ENCODE measurements at regions not wholly inside any gene's neighbourhood (a gene's known extent, or its start where the extent isn't known, plus 50 kb on each side); places are given as distances from the start of the nearest gene placed in this dataset.
A peak's percentile ranks its signal among the peaks of the same experiment; 100 is the strongest.

GRCh38 chr7:81161451-81162075 lies 242.7 kb upstream of the SEMA3C start:
- dilution Hi-C loops (cut with MboI; ENCODE audit: extremely low pct_ligation_motif_present, low sequenced_read_pairs) = no loop called here
- Histone ChIP-seq H3K9ac (ENCODE audit: control insufficient read depth, extremely low read depth, insufficient read depth, low read length) (no peak overlapping the region), H4K20me1 (ENCODE audit: control insufficient read depth, extremely low read depth, insufficient read depth, low read length) (no peaks in the 10 kb centered on the region), H3K27me3 (ENCODE audit: control insufficient read depth, extremely low read depth, insufficient read depth, low read length) (no peaks in the 10 kb centered on the region), H3K9me1 (ENCODE audit: control insufficient read depth, extremely low read depth, insufficient read depth, low read length) (no peaks in the 10 kb centered on the region), H3K9me3 (ENCODE audit: control insufficient read depth, low read depth, low read length) (no peaks in the 10 kb centered on the region), H3K27ac (ENCODE audit: control insufficient read depth, insufficient read depth, low read length) (no peak overlapping the region), H3K4me1 (ENCODE audit: control insufficient read depth, extremely low read depth, insufficient read depth, low read length) (no peaks in the 10 kb centered on the region), H3K79me2 (ENCODE audit: control insufficient read depth, insufficient read depth, low read length) (no peaks in the 10 kb centered on the region), H3K4me3 (ENCODE audit: control insufficient read depth in 2 of 3, extremely low read depth in 1 of 3, insufficient read depth in 2 of 3, low read depth in 1 of 3, low read length in 3 of 3) (no peak overlapping the region), H3K4me2 (ENCODE audit: control insufficient read depth, extremely low read depth, insufficient read depth, low read depth, low read length) (no peak overlapping the region), H3K36me3 (ENCODE audit: control insufficient read depth in 2 of 2, extremely low read depth in 1 of 2, insufficient read depth in 2 of 2, low read length in 2 of 2) (no peaks in the 10 kb centered on the region), H2AFZ (ENCODE audit: control insufficient read depth, low read length) (no peak overlapping the region)
- no peak for TF ChIP-seq CTCF (optimal IDR thresholded peaks at IDR 0.05 in 1 of 3, IDR thresholded peaks at IDR 0.05 in 1 of 3, conservative IDR thresholded peaks at IDR 0.05 in 1 of 3; ENCODE audit: extremely low read depth in 1 of 3, insufficient read depth in 2 of 3, low read length in 3 of 3)
- TF ChIP-seq EZH2 (IDR thresholded peaks at IDR 0.05; ENCODE audit: low read length) = no peak
- peak; percentile 65 for FAIRE-seq
- DNase-seq (ENCODE audit: low read depth, low spot score) = no peak

DNA sequence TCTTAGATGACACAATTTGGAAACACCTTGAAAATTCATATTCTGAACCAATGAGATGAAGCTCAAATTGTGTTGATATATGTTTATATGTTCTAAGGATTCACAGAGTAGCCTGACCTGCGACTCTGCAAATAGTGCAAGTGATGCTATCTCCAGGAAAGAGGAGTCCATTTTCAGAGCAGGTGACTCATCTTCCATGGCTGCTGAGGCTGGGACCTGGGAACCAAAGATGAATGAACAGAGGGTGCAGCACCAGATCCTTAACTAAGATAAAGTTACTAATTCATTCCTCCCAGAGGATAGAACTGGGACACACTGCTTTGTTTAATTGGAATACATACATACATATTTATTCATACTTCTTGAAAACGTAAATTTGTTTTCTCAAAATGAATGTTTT lies 240.6 kb upstream of the SEMA3C start:
- H4K20me1 ChIP-seq (ENCODE audit: control insufficient read depth, extremely low read depth, insufficient read depth, low read length) = no peaks in the 10 kb centered on the region
- no peak overlapping the region for H3K27ac ChIP-seq (ENCODE audit: control insufficient read depth, insufficient read depth, low read length)
- no peaks in the 10 kb centered on the region for H3K79me2 ChIP-seq (ENCODE audit: control insufficient read depth, insufficient read depth, low read length)
- FAIRE-seq (no peak), DNase-seq (ENCODE audit: low read depth, low spot score) (no peak)
- no peak overlapping the region for H3K9ac ChIP-seq (ENCODE audit: control insufficient read depth, extremely low read depth, insufficient read depth, low read length)
- H3K4me1 ChIP-seq (ENCODE audit: control insufficient read depth, extremely low read depth, insufficient read depth, low read length) = no peaks in the 10 kb centered on the region
- TF ChIP-seq EZH2 (IDR thresholded peaks at IDR 0.05; ENCODE audit: low read length) (no peak), CTCF (optimal IDR thresholded peaks at IDR 0.05 in 1 of 3, IDR thresholded peaks at IDR 0.05 in 1 of 3, conservative IDR thresholded peaks at IDR 0.05 in 1 of 3; ENCODE audit: extremely low read depth in 1 of 3, insufficient read depth in 2 of 3, low read length in 3 of 3) (no peak)
- no peak overlapping the region for H2AFZ ChIP-seq (ENCODE audit: control insufficient read depth, low read length)
- dilution Hi-C loops (cut with MboI; ENCODE audit: extremely low pct_ligation_motif_present, low sequenced_read_pairs) = no loop called here
- no peaks in the 10 kb centered on the region for H3K27me3 ChIP-seq (ENCODE audit: control insufficient read depth, extremely low read depth, insufficient read depth, low read length)
- no peak overlapping the region for H3K4me3 ChIP-seq (ENCODE audit: control insufficient read depth in 2 of 3, extremely low read depth in 1 of 3, insufficient read depth in 2 of 3, low read depth in 1 of 3, low read length in 3 of 3)
- H3K9me1 ChIP-seq (ENCODE audit: control insufficient read depth, extremely low read depth, insufficient read depth, low read length) = no peaks in the 10 kb centered on the region
- H3K36me3 ChIP-seq (ENCODE audit: control insufficient read depth in 2 of 2, extremely low read depth in 1 of 2, insufficient read depth in 2 of 2, low read length in 2 of 2) = no peaks in the 10 kb centered on the region
- no peak overlapping the region for H3K4me2 ChIP-seq (ENCODE audit: control insufficient read depth, extremely low read depth, insufficient read depth, low read depth, low read length)
- H3K9me3 ChIP-seq (ENCODE audit: control insufficient read depth, low read depth, low read length) = no peaks in the 10 kb centered on the region
